Coronary artery (tissue), 2 donors: ENCODE measurements at regions not wholly inside any gene's neighbourhood (a gene's known extent, or its start where the extent isn't known, plus 50 kb on each side); places are given as distances from the start of the nearest gene placed in this dataset.
"Not testable (repeated sequence)": the region's sequence is repeated elsewhere in the genome, so short reads cannot be mapped to it uniquely, and the experiment has no call there.

ENCODE experiments used
- DNase-seq: peaks from one replicate; pipeline ENCODE4 v3.0.0-alpha.2; 2017; ENCODE audit warnings: low spot score
- H3K27ac ChIP-seq, 2 donors: fragments of 200-600 bp; sonication (generic); one replicate each; pipeline ENCODE4 v1.5.1; 2016 to 2019
- H3K4me3 ChIP-seq: fragments of 200-600 bp; sonication (generic); 2 replicates; pipeline ENCODE4 v1.5.1; 2016; ENCODE audit warnings: mild to moderate bottlenecking, moderate library complexity
- TF ChIP-seq, protein P1 (sequence below): fragments of 200-600 bp; sonication (generic); IDR thresholded peaks from one replicate; pipeline ENCODE4 v1.5.1; 2019; ENCODE audit warnings: antibody characterized with exemption

DNA sequence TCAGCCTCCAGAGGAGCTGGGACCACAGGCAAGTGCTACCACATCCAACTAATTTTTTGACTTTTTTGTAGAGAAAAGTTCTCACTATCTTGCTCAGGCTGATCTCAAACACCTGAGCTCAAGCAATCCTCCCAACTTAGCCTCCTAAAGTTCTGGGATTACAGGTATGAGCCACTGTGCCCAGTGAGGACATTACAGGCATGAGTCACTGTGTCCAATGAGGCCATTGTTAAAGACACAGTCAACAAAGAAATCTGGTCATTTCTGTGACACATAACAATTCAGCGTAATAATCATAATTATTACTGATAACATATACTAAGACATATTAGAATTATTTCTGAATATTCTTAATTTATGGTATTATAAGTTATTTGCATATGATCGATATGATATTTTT lies 463.4 kb upstream of the NDN start:
- TF ChIP-seq, protein P1, sequence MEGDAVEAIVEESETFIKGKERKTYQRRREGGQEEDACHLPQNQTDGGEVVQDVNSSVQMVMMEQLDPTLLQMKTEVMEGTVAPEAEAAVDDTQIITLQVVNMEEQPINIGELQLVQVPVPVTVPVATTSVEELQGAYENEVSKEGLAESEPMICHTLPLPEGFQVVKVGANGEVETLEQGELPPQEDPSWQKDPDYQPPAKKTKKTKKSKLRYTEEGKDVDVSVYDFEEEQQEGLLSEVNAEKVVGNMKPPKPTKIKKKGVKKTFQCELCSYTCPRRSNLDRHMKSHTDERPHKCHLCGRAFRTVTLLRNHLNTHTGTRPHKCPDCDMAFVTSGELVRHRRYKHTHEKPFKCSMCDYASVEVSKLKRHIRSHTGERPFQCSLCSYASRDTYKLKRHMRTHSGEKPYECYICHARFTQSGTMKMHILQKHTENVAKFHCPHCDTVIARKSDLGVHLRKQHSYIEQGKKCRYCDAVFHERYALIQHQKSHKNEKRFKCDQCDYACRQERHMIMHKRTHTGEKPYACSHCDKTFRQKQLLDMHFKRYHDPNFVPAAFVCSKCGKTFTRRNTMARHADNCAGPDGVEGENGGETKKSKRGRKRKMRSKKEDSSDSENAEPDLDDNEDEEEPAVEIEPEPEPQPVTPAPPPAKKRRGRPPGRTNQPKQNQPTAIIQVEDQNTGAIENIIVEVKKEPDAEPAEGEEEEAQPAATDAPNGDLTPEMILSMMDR, result no peak
- H3K4me3 ChIP-seq, result no peak overlapping the region
- no peak for DNase-seq
- no peak overlapping the region for H3K27ac ChIP-seq

- not testable (repeated sequence) for H3K27ac ChIP-seq, DNase-seq, H3K4me3 ChIP-seq
Observed at GRCh38 chr15:24158306-24158705, 471.2 kb upstream of the NDN start.

DNA sequence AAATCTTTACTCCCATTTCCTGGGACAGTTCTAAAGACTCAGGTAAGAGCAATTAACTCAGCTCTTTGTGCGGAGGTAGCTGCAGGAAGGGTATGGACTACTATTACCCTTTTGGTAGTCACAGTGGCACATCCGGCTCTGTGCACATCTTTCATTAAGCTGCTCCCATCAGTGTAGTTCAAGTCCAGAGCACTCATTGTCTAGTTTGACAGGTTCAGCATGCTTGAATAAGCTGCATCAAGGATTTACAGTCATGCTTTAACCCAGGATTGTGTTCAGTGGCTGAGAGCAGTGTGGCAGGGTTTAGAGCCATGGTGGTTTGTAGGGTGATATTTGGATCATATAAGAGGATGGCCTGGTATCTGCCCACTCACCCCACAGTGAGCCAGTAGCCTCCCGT lies 478.4 kb upstream of the NDN start:
- DNase-seq, result not testable (repeated sequence)

DNA sequence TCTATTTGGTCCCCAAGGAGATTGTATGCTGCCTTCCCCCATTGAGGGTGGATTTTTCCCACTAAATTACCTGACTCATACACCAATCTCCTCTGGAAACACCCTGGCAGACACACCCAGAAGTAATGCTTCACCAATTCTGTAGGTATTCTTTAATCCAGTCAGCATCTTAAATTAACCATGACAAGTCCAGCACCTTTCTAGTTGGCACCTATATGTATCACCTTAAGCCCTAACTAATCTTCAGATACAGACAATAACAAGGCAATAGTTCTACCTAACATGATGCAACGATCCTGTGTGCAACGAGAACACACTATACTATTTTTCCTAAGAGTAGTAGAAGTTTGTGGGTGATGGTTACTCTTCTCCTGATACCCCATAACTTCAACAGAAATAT lies 473.3 kb upstream of the NPAP1 start:
- not testable (repeated sequence) for H3K4me3 ChIP-seq, DNase-seq, H3K27ac ChIP-seq

More for the DNA sequence above, 478.4 kb upstream of the NDN start:
- not testable (repeated sequence) for H3K4me3 ChIP-seq, H3K27ac ChIP-seq

DNA sequence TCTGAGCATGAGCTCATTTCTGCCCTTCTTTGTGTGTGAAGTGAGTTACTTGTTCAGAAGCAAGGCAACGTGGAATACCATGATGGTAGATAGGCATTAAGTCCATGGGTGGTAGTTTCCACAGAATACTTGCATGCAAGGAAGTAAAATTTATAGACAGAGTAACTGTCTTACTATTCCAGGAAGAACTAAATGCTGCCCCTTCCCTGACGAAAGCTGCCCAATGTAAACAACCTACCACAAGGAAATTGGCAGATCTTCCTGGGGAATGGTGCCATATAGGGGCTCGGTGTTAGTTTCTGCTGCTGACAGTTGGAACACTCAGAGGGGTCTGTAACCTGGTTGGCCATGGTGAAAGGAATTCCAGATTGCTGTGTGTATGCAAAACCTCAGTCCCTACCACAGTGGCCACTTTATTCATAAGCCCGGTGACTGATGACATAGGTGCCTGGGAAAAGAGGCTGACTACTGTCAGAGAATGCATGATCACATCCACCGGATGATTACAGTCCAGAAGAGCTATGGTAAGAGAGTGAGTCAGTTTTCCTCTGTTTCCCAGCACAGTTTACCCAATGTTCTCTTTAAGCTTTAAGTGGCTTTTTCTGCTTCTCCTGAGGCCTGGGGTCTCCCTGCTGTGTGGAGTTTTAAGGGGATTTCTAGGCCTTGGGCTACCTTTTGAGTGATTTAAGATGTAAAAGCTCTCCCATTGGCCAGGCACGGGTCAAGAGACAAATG lies 463.7 kb upstream of the NPAP1 start:
- not testable (repeated sequence) for H3K4me3 ChIP-seq, DNase-seq, H3K27ac ChIP-seq

DNA sequence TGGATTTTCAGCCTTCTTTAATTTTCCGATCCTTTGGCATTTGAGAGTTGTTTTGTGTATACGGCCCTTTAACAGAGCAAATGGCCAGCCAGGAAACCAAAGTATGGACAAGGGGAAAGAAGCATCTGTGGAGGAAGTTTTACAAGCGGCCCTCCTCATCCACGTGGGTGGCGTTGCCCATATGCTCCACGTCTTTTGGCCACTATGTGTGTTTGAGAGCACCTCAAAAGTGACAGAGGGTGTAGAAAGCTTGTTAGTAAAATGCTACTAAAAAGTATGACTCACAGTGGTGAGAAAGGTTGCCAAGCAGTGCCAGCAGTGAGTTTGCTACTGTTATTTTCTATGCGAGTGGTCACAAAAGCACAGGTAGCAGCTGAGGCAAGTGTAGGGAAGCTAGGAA lies 451.8 kb upstream of the NPAP1 start:
- no peak for DNase-seq
- TF ChIP-seq, protein P1, result no peak
- no peak overlapping the region for H3K27ac ChIP-seq
- no peak overlapping the region for H3K4me3 ChIP-seq

GRCh38 chr15:24224161-24224560 lies 451.4 kb upstream of the NPAP1 start:
- TF ChIP-seq, protein P1, result no peak
- Histone ChIP-seq H3K4me3 (no peak overlapping the region), H3K27ac (no peak overlapping the region)
- no peak for DNase-seq

DNA sequence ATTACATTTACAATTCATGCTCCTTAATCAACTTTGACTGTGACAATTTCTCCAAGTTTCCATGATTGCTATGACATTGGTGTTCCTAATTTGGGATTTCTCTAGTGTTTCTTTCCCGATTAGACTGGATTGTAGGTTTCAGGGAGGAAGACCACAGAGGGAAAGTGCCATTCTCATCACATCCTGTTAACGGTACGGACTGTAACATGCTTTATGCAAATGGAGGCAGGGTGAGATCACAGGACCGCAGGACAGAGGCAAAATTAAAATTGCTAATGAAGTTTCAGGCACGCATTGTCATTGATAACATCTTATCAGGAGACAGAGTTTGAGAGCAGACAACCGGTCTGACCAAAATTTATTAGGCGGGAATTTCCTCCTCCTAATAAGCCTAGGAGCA lies 446.7 kb upstream of the NPAP1 start:
- H3K27ac ChIP-seq, DNase-seq, H3K4me3 ChIP-seq: not testable (repeated sequence)

DNA sequence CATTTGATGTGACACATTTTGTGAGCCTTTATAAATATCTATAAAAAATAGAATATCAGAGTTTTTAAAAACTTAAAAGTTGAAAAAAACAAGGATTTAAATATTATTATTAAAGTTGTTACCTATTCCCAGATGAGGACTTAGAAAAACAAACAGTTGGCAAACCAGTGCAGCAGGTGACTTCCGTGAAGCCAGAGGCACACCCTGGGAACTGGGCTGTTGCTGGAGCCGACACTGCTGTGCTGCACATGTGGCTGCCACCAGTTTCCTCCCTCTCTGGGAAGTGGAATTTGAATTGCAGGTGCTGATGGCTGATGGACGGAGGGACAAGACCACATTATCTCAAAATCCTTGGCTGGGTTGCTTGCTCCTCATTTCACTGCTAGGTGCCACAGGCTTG lies 442.4 kb upstream of the NPAP1 start:
- not testable (repeated sequence) for H3K27ac ChIP-seq, DNase-seq, H3K4me3 ChIP-seq

DNA sequence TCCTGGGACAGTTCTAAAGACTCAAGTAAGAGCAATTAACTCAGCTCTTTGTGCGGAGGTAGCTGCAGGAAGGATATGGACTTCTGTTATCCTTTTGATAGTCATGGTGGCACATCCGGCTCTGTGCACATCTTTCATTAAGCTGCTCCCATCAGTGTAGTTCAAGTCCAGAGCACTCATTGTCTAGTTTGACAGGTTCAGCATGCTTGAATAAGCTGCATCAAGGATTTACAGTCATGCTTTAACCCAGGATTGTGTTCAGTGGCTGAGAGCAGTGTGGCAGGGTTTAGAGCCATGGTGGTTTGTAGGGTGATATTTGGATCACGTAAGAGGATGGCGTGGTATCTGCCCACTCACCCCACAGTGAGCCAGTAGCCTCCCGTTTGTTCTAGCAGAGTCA lies 435.0 kb upstream of the NPAP1 start:
- H3K27ac ChIP-seq, H3K4me3 ChIP-seq, DNase-seq: not testable (repeated sequence)

DNA sequence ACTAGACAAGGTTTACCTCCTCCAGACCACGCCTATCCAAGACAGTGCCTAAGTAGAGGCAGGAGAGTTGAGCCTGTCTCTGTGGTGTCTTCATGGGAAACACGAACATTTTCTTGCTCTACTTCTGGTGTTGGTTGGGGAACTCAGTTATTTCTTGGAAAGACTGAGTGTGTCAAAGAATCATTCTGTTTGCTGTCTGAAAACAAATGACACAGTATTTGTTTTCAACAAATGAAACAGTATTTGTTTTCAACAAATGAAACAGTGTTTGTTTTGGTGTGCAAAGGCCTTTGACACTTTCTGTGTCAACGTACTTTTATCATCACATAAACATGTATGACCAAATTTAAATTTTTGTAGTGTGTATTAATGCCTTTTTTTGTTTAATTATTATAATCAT lies 416.5 kb upstream of the NPAP1 start:
- DNase-seq, H3K4me3 ChIP-seq, H3K27ac ChIP-seq: not testable (repeated sequence)

DNA sequence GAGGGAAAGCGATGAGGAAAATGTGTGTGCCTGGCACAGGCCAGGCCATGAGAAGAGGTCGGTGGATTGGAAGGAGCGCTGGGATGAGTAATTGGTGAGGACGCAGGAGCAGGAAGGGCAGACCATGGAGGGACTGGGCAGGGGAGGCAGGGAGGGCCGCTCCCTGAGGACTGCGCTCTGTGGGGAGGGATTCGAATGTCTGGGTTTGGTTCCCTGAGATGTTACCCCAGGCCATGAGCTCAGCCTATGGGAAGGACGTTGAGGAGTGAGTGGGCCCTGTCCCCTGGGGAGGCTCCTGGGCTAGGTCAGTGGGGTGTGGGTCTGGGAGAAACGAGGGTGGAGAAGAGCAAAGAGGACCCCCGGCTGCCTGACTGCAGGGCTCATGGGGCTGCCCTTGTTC lies 415.2 kb upstream of the NPAP1 start:
- not testable (repeated sequence) for DNase-seq, H3K4me3 ChIP-seq, H3K27ac ChIP-seq

DNA sequence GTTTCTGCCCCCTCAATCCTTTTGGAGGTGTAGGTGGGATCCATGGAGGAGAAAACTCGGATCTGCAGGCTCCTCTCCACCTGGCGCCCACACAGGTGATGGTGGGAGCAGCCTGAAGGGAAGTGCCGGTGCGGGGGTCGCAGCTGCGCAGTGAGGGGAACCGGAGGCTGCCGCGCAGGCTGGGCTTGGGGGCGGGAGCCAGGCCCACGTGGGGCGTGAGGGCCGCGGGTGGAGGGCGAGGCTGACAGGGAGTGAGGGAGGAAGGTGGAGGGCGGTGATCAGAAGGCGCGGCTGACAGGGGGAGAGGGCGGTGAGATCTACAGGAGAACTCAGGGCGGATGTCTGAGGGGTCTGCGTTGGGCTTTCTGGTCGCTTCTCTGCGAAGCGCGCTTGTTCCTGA lies 414.7 kb upstream of the NPAP1 start:
- not testable (repeated sequence) for DNase-seq, H3K4me3 ChIP-seq, H3K27ac ChIP-seq

- H3K27ac ChIP-seq, H3K4me3 ChIP-seq, DNase-seq: not testable (repeated sequence)
Observed at GRCh38 chr15:24268536-24269165, 406.9 kb upstream of the NPAP1 start.
